Neural progenitor cell (in vitro differentiated cells): ENCODE measurements at regions not wholly inside any gene's neighbourhood (a gene's known extent, or its start where the extent isn't known, plus 50 kb on each side); places are given as distances from the start of the nearest gene placed in this dataset.
"Not testable (repeated sequence)": the region's sequence is repeated elsewhere in the genome, so short reads cannot be mapped to it uniquely, and the experiment has no call there.

Experiments used
- EZH2 ChIP-seq: fragments of 200-600 bp; sonication (generic); IDR thresholded peaks from 2 replicates; pipeline ENCODE4 v1.6.1; 2017; ENCODE audit warnings: antibody characterized with exemption, mild to moderate bottlenecking, moderate library complexity
- EZH2phosphoT487 ChIP-seq: fragments of 200-600 bp; sonication (generic); IDR thresholded peaks from 2 replicates; pipeline ENCODE4 v1.6.1; 2017; ENCODE audit warnings: antibody characterized with exemption
- TF ChIP-seq, protein P1 (sequence below): fragments of 200-600 bp; sonication (generic); IDR thresholded peaks from 2 replicates; pipeline ENCODE4 v1.5.1; 2017; ENCODE audit warnings: antibody characterized with exemption, mild to moderate bottlenecking

DNA sequence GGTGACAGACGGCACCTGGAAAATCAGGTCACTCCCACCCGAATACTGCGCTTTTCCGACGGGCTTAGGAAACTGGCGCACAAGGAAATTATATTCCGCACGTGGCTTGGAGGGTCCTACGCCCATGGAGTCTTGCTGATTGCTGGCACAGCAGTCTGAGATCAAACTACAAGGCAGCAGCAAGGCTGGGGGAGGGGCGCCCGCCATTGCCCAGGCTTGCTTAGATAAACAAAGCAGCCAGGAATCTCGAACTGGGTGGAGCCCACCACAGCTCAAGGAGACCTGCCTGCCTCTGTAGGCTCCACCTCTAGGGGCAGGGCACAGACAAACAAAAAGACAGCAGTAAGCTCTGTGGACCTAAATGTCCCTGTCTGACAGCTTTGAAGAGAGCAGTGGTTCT is 394.3 kb downstream of the PTH2R start:
- not testable (repeated sequence) for TF ChIP-seq EZH2phosphoT487, EZH2
- TF ChIP-seq, protein P1, sequence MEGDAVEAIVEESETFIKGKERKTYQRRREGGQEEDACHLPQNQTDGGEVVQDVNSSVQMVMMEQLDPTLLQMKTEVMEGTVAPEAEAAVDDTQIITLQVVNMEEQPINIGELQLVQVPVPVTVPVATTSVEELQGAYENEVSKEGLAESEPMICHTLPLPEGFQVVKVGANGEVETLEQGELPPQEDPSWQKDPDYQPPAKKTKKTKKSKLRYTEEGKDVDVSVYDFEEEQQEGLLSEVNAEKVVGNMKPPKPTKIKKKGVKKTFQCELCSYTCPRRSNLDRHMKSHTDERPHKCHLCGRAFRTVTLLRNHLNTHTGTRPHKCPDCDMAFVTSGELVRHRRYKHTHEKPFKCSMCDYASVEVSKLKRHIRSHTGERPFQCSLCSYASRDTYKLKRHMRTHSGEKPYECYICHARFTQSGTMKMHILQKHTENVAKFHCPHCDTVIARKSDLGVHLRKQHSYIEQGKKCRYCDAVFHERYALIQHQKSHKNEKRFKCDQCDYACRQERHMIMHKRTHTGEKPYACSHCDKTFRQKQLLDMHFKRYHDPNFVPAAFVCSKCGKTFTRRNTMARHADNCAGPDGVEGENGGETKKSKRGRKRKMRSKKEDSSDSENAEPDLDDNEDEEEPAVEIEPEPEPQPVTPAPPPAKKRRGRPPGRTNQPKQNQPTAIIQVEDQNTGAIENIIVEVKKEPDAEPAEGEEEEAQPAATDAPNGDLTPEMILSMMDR = not testable (repeated sequence)
